Stimulated activated CD4-positive, alpha-beta T cell treated with anti-CD3 and anti-CD28 coated beads, Interleukin-1b, Interleukin-23, amount 100 ng/mL, for 24 hours (primary cell): ENCODE measurements at regions not wholly inside any gene's neighbourhood (a gene's known extent, or its start where the extent isn't known, plus 50 kb on each side); places are given as distances from the start of the nearest gene placed in this dataset.

ENCODE experiments used
- DNase-seq, 4 experiments: peaks; one replicate each; pipeline ENCODE4 v3.0.0-alpha.2; 2020; ENCODE audit warnings: low read depth in 4 of 4, low spot score in 1 of 4

DNA sequence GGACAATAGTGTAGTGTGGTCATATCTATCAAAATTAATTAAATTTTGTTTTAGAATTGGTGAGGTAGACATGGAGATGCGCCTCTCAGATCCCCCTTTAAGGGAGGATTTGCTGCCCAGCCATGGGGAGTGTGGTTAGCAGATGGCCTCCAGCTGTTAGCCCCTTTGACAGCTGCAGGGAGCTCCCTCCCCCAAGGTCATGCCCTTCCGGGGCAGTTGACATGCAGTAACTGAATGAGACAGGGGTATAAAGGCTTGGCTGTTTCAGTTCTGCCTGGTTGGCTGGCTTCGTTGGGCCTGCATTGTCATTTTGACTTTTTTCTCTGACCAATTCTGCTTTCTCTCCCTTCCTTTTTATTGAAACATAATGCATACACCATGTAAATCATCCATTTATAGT lies 291.5 kb upstream of the SRRM4 start:
- no peak for DNase-seq

DNA sequence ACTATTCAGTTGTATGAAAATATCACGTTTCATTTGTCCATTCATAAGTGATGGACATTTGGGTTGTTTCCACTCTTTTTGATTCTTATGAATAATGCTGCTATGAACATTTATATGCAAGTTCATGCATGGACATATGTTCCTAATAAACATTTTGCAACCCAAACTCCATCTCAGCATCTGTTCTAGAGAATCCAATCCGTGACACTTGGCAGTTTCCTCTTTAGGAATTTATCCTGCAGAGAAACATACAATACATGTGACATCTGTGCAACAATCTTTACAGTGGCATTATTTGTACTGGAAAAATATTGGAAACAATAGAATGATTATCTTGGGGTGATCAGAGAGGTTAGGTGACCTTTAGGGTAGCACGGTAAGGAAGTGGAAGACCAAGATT lies 290.8 kb upstream of the SRRM4 start:
- DNase-seq = no peak

DNA sequence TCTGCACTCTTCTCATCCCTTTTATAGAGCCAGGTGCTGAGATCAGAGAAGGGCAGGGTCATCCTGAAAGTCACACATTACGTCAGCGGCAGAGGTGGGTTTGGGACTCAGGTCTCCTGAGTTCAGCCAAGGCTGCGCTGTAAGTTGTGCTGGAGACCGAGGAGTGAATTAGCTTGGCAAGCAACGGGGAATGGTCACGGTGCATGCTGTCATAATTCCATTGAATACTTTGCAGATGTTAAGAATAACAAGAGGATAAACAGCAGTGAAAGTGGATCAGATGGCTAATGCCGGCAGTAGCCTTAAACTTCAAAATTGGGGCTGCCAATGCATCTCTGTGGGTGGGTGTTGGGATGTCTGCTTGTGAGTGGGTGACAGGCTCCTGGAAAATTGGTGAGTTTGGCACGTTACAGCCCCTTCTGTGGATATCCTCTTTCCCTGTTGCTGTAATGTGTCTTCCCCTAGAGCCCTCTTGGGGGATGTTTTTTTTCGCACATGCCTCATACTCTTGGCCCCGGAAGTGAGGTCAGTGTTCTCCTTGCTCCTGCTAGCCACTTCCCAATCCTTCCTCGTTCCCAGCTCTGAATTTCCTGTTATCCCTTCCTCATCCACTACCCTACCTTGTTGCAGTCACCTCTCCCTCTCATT lies 287.1 kb upstream of the SRRM4 start:
- DNase-seq = no peak

DNA sequence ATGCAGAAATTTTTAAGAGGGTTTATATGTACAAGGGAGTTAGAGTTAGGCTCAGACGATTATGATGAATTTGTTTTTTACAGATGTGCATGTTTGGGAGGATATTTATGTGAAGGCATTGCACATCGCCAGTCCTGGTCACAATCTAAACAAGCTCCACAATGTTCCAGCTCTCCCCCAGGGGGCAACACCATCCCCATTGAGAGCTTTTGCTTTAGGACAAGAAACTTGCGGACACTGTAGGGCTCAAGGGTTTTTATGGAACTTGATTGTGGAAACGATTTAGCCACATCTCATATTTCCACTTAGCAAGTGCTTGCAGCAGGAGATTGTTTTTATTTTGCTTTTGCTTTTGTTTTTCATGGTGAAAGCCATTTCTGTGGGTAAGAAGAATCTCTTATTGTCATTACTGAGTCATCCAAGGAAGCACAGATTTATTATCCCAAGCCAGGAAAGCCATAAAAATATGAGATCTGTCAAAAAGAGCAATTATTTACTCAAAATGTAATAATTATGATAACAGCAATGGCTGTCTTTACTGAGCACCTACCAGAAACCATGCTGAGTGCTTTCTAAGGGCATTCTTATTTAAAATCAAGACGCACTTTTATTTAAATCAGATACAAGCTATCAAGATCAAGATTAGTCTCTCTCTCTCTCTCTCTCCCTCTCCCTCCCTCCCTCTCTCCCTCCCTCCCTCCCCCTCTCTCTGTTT lies 276.7 kb upstream of the SRRM4 start:
- DNase-seq = no peak

DNA sequence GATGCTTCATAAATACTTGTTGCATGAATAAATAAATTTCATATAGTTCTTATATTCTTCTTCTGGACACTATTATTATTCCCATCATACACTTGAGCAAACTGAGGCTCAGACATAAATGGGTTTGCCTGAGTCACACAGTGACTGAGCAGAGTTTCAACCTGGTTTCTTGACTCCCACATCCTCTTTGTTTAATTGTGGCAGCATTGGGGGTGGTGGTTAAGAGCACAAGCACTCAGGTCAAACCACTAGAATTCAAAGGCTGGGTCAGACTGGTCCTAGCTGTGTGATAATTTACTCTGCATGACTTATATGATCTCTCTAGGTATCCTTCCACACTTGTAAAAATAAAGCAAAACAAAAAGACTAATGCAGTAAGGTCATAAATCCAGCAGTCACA lies 274.9 kb upstream of the SRRM4 start:
- DNase-seq = no peak

DNA sequence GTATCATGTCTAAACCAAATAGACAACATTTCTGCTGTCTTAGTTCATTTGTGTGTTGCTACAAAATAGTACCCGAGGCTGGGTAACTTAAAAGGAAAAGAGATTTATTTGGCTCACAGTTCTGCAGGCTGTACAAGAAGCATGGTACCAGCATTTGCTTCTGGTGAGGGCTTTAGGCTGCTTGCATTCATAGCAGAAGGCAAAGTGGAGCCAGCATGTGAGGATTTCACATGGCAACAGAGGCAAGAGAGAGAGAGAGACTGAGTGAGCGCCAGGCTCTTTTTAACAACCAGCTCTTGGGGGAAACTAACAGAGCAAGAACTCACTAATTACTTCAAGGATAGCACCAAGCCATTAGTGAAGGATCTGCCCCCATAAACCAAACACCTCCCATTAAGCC lies 271.4 kb upstream of the SRRM4 start:
- no peak for DNase-seq

DNA sequence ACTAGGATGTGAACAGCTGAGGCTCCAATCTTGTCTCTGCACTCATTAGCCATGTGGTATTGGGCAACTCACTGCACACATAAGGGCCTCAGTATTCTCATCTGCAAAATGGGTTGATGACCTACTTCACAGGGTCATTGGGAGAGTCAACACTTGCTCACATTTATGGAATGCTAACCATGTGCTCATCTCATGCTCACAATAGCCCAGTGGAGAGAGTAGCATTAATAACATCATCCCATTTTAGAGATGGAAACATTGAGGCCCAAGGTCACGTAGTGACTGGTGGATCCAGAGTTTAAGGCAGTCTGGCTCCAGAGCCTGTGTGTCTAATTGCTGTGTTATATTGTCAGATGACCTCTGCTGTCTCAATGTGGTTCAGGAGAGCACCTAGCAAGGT lies 270.2 kb upstream of the SRRM4 start:
- no peak for DNase-seq

DNA sequence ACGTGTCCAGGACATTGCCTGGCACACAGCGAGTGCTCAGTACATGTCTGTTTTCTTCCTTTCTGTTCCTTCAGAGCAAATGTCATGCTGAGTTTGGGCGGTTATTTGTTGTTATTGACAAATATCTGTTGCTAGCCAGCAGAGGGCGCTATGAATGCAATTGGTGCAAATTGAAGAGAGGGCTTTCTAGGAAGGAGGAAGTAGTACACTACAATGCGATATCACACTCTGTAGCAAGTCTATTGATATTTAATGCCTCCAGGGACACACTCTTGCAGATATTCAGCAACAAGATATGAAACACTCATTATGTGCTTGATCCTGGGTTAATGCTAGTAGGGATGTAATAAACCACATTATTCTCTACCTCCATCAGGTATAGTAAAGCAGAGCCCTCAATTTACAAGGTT lies 267.3 kb upstream of the SRRM4 start:
- DNase-seq = peak in 1 of 4 experiments; percentile 7

DNA sequence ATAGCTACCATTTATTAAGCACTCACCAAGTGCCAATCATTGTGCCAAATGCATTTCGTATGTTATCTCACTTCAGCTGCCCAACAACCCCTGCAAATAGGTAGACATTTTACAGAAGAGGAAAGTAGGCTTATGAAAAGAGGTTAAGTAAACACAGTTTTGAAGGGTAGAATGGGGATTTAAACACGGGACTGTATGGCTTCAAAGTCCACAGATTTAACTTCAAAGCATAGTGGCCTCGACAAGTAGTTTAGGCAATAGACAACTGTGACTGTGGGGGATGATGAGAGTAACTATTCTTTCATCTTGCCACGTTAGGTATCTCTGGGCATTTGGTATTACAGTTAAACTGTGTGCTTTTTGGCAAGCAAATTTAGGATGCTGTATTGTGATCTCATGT lies 266.8 kb upstream of the SRRM4 start:
- no peak for DNase-seq

DNA sequence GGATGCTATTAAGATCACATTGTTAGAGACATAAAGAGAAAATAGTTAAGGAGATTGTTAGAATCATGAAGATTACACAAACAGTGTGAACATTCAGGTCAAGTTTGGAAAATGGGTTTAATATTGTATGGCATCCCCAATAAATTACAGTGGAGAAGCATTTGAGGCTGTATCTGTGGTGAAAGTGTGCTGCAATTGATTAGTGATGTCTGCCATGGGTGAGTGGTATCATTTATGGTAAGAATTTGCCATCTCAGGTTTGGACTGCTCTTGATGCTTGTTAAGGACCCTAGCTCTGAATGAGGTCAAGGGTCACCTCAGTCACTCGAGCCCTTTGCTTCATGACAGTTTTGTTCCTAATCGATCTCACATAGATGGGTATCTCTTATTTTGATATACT lies 265.7 kb upstream of the SRRM4 start:
- no peak for DNase-seq

DNA sequence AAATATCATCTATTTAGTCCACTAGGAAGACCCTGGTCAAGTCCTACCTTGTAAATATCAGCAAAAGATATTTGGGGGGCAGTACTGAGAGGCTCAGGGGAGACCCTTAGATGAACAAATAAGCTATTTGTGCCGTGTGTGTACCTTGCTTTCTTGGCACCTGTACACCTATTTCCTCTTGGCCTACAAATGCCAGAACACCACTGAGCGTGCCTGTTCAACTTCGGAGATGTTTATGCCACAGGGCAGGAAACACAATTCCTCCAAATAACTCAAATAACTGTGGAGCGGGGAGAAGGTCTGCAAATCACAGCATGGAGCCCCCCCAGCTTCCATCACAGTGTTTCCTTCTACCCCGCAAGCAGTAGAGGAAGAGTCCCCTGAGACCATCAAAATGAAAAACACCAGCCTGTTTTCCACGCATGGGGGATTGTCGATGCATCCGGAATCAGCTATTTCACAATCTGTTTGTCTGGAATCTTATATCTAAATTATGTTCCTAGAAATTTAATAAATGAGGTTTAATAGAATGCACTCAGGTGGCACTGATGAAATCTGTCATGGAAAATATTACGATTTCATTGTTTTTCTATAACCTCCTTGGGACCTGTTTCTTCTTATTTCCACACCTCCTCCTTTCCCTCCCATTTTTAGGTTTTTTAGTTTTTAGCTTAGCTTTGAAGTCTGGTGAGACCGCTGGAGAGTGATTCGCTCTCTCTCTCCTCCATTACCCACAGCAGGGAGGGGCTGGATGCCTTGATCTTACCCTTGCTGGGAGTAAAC lies 254.0 kb upstream of the SRRM4 start:
- DNase-seq = no peak

DNA sequence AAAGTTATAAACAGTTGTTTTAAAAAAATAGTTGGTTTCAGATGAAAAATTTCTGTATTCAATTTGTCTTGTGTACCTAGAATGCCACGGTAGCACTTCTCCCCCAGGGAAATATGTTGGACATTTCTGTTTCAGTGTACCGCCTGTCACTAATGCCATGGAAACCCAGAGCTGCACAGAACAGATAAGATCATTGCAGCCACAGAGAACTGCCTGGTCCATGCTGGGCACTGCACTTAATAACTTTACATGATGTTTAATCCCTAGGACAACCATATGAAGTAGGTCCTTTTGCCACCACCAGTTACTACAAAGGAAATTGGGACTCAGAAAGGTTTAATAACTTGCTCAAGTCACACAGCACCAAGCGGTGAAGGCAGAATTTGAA lies 253.4 kb upstream of the SRRM4 start:
- DNase-seq = no peak

DNA sequence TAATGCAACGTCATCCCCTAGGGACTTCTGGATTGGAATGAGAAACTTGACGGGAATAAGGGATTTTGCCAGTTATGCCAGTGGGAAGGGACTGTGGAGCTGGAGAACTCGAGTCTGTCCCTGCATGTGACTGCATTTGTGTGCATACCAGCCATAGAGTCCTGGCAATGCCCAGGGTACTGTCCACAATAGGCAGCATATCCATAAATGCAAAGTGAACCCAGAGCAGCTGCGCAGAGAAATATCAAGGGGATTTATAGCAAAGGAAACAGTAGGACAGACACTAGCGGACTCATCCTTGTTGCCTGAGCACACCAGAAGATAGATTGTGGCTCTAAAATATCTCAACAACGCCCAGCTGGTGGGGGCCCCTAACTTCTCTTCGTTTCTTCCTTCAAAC lies 247.1 kb upstream of the SRRM4 start:
- no peak for DNase-seq

DNA sequence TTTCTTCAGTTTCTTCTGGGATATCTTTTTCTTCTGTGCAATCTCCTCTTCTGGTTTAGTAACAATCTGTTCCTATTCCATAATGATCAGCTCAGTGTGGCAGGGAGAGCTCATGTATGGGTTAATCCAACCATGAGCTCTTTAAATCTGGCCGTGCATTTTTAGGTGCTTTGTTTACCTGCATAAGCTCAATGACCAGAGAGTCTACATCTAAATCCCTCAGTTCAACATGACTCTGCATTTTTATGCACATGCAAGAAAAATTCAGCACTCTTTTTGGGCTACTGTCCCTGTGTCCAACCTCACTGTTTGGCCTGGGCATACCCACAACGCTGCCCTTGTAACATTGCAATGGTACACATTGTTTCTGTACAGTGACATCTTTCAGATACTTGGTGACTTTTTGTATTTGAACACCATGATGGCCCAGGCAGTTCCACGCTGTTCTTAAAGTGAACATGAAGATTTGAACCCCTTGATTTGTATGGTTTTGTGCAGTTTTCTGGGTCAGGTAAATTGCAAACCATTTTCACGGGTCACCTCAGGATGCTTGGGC lies 243.3 kb upstream of the SRRM4 start:
- no peak for DNase-seq

DNA sequence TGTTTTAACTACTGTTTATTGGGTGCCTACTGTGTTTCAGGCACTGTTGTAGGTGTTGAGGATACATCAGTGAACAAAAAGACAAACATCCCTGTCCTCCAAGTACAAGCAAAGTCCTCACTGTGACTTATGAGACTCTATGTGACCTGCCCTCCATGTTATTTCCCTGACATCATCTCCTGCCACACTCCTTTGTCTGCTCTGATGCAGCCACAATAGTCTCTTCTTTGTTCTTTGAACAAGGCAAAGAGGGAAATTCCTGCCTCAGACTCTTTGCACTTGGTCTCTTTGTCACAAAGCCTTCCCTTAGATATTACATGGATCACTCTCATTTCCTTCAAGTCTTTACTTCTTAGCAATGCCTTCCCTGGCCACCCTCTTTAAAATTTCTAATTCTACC lies 240.1 kb upstream of the SRRM4 start:
- no peak for DNase-seq

DNA sequence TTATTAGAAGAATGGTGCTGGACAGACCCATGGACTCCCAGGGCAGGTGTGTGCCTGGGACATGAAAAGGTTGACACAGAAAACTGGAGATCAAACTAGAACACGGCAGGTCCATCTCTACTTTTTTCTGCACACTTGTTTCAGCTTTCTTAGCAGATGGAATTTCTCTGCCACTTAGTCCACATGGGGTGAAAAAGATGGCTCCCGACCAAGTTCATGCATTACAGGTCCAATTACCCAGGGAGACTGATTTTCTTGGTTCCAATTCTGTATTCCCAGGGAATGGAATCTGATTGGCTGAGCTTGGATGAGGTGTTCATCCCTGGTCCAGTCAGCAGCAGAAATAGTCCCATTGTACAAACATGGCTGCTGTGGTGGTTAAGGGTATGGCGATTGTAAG lies 238.9 kb upstream of the SRRM4 start:
- DNase-seq = no peak

DNA sequence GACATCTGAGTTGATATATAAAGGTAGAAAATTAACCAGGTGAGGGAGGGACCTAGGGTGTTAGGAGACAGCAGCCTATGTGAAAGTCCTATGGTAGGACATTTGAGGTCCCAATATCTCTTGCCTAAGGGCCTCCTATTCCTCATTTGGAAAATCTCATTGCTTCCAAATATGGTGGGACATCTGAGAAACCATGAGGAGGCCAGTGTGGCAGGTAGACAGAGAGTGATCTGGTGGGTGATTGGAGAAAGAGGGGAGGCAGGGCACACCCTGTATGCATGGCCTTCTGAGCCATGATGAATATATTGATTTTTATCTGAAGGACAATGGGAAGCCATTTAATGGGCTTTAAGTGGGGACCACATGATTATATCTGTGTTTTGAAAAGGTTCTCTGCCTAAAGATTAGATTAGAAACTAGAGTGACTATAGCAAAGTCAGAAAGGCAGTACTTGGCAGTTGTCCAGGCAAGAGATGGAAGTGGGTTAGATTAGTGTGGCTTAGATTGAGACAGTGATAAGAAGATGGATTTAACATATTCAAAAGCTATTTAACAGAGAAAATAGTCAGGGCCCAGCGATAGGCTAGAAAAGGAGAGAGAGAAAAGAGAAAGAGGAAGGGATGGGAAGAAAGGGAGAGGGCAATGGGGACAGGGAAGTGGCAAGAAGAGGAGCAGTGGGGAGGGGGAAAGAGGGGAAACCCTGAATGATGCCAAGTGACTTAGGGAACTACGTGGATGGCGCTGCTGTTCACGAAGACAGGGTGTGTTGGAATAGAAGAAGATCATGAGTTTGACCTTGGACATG lies 237.2 kb upstream of the SRRM4 start:
- no peak for DNase-seq

DNA sequence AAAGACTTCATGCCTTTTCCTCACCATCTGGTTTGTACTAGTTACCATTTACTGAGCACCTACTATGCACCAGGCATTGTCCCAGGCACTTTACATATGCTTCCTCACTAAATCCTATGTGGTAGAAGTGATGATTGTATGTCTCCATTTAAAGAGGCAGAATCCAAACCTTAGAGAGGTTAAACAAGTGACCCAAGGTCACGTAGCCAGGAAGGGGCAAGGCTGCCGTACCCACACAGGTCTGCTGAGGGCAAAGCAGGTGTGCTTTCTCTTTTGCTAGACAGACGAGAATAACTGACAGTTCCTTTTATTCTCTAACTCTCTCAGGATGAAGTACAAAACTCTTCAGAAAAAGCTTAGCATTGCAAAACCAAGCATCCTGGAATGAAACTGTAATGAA lies 235.2 kb upstream of the SRRM4 start:
- no peak for DNase-seq

DNA sequence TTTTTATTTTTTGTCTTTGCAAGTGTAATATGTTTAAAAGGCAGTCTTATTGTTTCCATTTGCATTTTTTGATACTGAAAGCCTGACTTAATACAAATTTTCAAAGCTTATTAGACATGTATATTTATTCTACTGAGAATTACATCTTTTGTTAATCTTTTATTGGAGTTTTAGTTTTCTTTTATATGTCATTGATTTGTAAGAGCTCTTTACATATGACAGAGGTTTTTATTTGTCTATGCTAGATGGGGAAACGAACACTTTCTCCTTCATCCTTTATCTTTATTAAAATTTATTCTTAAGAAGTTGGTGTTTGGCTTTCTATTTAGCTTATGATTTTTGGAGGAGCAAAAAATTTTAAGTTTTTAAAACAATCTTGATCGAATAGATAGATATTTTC lies 234.4 kb upstream of the SRRM4 start:
- DNase-seq = no peak

DNA sequence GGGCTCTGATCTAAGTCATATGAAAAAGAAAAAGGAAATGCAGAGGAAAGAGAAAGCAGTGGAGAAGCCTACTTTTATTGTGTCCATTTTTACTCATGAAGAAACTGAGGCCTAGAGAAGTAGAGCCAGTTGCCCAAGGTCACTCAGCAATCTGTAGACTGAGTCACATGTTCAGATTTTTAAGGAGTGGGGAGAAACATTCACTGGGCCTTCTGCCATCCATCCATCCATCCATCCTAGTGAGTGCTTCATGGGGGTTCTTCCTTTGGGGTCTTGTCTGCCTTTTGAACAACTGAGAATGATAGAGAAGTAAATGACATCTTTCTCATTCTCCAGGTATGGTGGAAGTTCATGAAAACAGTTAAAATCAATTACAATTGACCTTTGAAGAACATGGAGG lies 233.6 kb upstream of the SRRM4 start:
- no peak for DNase-seq
